ENCODE measurements at regions not wholly inside any gene's neighbourhood (a gene's known extent, or its start where the extent isn't known, plus 50 kb on each side); places are given as distances from the start of the nearest gene placed in this dataset.

DNA sequence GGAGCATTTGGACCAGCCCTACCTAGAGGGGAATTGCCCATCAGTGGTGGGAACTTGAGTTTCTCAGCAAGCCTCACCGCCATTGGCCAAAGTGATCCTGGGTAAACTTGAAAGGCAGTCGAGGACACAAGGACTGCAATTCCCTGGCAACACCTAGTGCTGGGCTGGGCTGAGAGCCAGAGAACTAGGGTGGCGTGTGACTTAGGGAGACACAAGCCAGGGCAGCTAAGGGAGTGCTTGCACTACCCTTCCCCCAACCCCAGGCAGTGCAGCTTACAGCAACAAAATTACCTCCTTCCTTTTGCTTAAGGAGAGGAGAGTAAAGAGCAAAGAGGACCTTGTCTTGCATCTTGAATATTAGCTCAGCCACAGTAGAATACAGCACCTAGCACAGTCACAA is 176.9 kb upstream of the PRMT6 start:
- no peak for TF ChIP-seq CTCF (IDR thresholded peaks at IDR 0.05)
- Mint-ChIP-seq H3K36me3 (ENCODE audit: low read depth) (no peaks in the 10 kb centered on the region), H3K27me3 (peaks cover 2% of the 10 kb centered on the region), H3K9me3 (no peaks in the 10 kb centered on the region), H3K4me1 (no peaks in the 10 kb centered on the region), H3K4me3 (no peak overlapping the region), H3K27ac (no peak overlapping the region)
- intact Hi-C loops (cut with micrococcal nuclease) = no loop called here
- CTCF ChIA-PET = no interaction called here
- no peak for ATAC-seq (ENCODE audit: low read depth)
- no peak for DNase-seq
- POLR2A ChIA-PET = no interaction called here

DNA sequence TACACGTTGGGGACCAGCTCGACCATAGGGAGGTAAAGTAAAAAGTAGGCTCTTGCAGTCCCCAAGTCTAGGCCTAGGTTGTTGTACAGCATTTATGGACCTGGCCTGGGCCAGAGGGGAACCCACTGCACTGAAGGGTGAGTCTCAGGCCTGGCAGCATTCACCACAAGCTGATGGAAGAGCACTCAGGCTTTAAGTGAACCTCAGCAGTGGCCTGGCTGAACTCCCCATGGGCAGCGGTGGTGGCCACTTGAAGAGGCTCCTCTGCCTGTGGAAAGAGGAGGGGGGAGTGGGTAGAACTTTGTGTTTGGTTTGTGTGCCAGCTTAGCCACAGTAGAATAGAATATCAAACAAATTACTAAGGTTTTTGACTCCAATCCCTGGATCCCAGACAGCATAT is 176.2 kb upstream of the PRMT6 start:
- Mint-ChIP-seq H3K27me3 (peaks cover 2% of the 10 kb centered on the region), H3K36me3 (ENCODE audit: low read depth) (no peaks in the 10 kb centered on the region), H3K4me3 (no peak overlapping the region), H3K27ac (no peak overlapping the region), H3K9me3 (no peaks in the 10 kb centered on the region), H3K4me1 (no peaks in the 10 kb centered on the region)
- intact Hi-C loops (cut with micrococcal nuclease) = no loop called here
- CTCF ChIA-PET = no interaction called here
- POLR2A ChIA-PET = no interaction called here
- ATAC-seq (ENCODE audit: low read depth) (no peak), DNase-seq (no peak)
- TF ChIP-seq CTCF (IDR thresholded peaks at IDR 0.05) = no peak

- ChIA-PET POLR2A (no interaction called here), CTCF (no interaction called here)
- intact Hi-C loops (cut with micrococcal nuclease) = no loop called here
- H3K27me3 Mint-ChIP-seq = peaks cover 2% of the 10 kb centered on the region
- ATAC-seq (ENCODE audit: low read depth) (no peak), DNase-seq (no peak)
- no peak overlapping the region for H3K27ac Mint-ChIP-seq
- H3K4me3 Mint-ChIP-seq = no peak overlapping the region
- no peak for TF ChIP-seq CTCF (IDR thresholded peaks at IDR 0.05)
- no peaks in the 10 kb centered on the region for H3K9me3 Mint-ChIP-seq
- no peaks in the 10 kb centered on the region for H3K36me3 Mint-ChIP-seq (ENCODE audit: low read depth)
- H3K4me1 Mint-ChIP-seq = no peaks in the 10 kb centered on the region
Measured at GRCh38 chr1:106883208-106883607, 173.3 kb upstream of the PRMT6 start.

DNA sequence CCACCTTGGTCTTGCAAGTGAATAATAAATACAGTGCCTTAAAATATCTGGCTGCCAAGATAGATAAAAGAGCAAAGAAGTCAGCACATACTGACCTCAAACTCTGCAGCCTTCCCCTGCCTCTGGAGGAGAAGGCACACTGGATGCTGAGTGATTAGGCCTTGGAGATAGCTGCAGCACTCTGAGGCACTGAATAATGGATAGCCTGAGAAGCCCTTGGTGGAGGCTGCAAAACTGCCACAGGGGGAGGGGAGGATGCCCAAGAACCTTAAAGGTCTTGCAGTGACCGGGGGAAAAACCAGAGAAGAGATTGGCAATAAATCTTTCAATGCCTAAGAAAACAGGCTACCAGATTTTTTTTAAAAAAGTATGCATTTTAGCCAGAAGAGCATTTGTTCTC is 167.4 kb upstream of the PRMT6 start:
- ChIA-PET CTCF (no interaction called here), POLR2A (no interaction called here)
- no peak overlapping the region for H3K4me3 Mint-ChIP-seq
- no peaks in the 10 kb centered on the region for H3K36me3 Mint-ChIP-seq (ENCODE audit: low read depth)
- ATAC-seq (ENCODE audit: low read depth) (no peak), DNase-seq (no peak)
- intact Hi-C loops (cut with micrococcal nuclease) = no loop called here
- H3K27me3 Mint-ChIP-seq = no peaks in the 10 kb centered on the region
- no peaks in the 10 kb centered on the region for H3K4me1 Mint-ChIP-seq
- H3K9me3 Mint-ChIP-seq = no peaks in the 10 kb centered on the region
- no peak overlapping the region for H3K27ac Mint-ChIP-seq
- no peak for TF ChIP-seq CTCF (IDR thresholded peaks at IDR 0.05)

DNA sequence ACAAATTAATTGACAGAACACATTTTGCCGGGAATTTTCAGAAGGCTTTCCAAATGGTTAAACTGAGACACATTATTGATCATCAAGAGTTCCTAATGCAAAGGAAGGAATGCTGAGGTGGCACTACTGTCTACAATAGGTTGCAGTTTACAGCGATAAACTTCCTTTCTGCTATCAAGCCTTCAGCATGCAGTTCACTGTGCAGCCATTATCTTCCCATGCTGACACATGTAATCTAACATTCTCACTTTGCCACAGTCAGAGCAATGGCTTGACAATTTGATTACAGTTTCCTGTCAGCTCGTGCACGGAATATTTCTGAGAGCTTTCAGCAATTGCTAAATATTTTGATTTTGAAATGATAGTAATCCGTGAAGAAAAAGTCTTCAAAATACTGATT is 166.9 kb upstream of the PRMT6 start:
- TF ChIP-seq CTCF (IDR thresholded peaks at IDR 0.05) = no peak
- no peaks in the 10 kb centered on the region for H3K27me3 Mint-ChIP-seq
- POLR2A ChIA-PET = no interaction called here
- H3K4me1 Mint-ChIP-seq = no peaks in the 10 kb centered on the region
- ATAC-seq (ENCODE audit: low read depth) (no peak), DNase-seq (no peak)
- no peak overlapping the region for H3K27ac Mint-ChIP-seq
- H3K36me3 Mint-ChIP-seq (ENCODE audit: low read depth) = no peaks in the 10 kb centered on the region
- no peak overlapping the region for H3K4me3 Mint-ChIP-seq
- CTCF ChIA-PET = no interaction called here
- intact Hi-C loops (cut with micrococcal nuclease) = no loop called here
- H3K9me3 Mint-ChIP-seq = no peaks in the 10 kb centered on the region

Measured in activated B cell treated with CpG ODN at 0.5 μM for 24 hours (primary cell).